ENCODE measurements at regions not wholly inside any gene's neighbourhood (a gene's known extent, or its start where the extent isn't known, plus 50 kb on each side); places are given as distances from the start of the nearest gene placed in this dataset.
"Not testable (repeated sequence)": the region's sequence is repeated elsewhere in the genome, so short reads cannot be mapped to it uniquely, and the experiment has no call there.

DNA sequence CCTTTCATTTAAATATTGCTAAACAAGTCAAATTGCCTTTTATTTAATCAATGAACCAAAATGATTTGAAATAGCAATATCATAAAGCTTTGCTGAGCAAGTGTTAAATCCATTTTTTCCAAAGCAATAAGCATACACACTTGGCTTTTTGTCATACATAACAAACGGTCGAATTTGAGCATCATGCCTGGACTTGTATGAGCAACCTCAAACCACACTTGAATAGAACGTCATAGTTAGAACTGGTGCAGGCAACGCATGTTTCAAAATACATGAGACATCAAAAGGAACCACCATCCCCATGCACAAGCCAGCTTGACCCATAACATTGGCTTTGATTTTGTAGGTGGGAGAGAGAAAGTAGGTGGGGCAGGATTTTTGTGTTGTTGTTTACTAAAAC is 812.3 kb upstream of the FRG1 start:
- no peak for DNase-seq

DNA sequence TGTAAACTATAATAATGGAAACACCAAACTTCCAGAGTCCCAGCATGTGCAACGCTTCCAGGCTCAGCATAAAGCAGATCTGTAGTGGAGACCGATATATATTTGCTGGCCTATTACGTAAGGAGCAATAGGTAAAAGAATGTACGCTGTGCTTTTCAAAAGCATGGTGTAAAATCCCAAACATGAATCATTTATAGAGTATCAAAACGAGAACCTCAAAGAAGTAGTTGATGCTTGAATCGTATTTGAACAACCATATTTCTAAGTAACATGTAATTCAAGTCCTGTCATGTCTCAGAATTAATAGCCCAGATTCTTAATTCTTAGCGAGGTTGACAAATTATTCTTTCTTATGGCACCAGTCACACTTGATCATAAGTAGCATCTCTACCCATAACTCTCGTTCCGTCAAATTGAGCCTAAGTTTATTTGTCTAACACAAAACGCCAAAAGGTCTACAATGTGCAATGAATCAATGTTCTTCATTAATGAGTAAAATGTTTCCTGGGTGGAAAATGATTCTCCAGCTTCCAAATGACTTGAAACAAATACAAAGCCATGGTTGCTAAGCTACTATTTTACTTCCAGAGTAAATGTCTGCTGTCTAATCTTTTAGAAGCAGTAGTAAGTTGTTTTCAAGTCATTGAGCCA is 811.5 kb upstream of the FRG1 start:
- DNase-seq: no peak

DNA sequence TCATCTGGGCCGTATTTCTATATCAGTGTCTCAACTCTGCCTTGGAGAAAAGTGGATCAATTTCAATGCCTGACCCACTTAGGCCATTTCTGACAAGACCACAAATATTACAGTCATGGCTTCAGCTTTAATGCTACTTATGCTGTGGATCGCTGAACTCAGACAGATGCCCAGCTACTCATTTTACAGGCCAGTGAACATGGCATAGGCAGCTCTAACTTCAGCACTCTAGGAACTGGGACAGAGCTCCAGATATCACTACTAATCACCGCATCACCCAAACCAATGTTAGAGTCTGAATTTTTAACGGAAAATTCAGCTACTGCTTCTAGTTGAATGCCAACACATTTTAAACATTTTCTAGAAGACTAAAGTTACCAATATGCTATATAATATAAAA is 809.6 kb upstream of the FRG1 start:
- DNase-seq: no peak

DNA sequence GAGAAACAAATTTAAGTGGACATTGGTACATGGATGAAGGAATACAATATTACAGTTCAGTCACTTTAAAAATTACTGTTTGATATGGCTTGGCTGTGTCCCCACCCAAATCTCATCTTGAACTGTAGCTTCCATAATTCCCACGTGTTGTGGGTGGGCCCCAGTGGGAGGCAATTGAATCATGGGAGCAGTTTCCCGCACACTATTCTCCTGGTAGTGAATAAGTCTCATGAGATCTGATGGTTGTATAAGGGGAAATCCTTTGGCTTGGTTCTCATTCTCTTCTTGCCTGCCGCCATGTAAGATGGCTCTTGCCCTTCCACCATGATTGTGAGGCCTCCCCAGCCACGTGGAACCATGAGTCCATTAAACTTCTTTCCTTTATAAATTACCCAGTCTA is 804.2 kb upstream of the FRG1 start:
- no peak for DNase-seq

DNA sequence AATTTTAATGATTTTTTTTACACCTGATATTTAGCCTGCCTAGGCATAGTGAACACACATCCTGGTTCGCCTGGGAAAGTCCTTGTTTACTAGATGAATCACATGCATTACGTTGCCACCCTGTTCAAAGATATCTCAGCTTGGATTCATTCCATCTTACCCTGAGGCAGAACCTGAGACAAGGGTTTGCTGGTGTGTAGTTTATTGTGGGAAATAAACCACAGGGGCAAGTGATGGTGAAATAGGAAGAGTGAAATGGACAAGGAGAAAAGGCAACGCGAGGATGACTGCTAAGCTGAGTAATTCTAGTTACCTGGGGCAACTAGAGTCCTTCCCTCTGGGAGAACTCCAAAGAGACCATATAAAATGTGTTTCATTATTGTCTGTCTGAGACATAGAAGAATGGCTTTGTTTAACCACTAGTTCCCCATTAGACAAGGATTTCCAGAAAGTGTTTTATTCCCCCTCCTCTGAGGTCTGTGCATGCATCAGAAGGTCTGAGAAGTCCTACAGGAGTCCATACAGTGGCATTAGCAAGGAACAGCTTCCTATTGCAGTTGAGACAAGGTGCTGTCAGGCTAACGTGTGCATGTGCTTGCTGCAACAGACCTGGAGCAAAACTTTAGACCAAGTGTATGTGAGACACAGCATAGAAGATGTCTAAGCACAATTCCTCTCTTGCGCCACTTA is 797.3 kb upstream of the FRG1 start:
- no peak for DNase-seq

DNA sequence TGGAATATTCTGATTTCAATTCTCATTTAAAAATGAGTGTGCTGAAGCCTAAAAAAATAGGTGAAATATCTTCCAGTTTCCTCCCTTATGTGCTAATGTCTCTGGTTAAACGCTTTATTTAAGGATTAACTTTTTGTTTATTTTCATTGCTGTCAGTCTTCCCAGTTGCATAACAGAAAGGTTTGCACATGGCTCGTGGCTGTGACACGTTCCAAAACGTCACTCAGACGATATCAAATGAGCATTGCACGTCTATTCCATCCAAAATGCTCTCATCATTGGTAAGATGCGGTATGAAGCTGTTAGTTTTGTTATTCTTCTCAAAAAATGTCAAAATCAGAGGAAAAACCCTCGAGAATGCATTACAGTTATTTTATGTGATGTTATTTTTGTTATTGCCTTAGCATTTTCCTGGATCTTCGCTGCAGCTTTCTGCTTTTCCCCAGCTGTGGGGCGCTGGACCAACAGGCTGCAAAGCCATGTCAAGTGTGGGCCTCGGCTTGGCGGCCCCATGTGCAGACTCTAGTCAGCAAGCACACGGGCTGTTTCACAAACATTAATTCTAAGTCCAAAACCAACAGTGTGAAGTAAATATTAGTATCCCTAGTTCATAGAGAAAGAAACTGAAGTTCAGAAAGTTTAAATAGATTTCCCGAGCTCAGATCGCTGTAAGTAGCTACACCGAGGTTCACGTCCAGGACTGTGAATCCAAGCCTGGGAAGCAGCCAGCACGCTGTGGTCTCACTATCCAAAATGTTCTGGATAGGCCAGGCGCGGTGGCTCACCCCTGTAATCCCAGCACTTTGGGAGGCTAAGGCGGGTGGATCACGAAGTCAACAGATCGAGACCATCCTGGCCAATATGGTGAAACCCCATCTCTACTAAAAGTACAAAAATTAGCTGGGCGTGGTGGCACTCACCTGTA is 793.4 kb upstream of the FRG1 start:
- no peak for DNase-seq

DNA sequence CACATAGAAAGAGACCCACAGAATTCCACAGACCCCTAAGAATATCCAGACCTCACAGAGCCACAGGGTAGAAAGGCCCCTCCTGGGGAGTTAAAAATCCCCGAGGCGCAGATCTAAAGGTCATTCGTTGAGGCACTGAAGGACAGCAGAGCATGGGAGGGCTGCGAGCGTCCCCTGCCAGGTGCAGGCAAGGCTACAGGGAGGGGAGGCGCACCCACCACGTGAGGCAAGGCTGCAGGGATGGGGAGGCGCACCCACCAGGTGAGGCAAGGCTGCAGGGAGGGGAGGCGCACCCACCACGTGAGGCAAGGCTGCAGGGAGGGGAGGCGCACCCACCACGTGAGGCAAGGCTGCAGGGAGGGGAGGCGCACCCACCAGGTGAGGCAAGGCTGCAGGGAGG is 785.6 kb upstream of the FRG1 start:
- DNase-seq: not testable (repeated sequence)

DNA sequence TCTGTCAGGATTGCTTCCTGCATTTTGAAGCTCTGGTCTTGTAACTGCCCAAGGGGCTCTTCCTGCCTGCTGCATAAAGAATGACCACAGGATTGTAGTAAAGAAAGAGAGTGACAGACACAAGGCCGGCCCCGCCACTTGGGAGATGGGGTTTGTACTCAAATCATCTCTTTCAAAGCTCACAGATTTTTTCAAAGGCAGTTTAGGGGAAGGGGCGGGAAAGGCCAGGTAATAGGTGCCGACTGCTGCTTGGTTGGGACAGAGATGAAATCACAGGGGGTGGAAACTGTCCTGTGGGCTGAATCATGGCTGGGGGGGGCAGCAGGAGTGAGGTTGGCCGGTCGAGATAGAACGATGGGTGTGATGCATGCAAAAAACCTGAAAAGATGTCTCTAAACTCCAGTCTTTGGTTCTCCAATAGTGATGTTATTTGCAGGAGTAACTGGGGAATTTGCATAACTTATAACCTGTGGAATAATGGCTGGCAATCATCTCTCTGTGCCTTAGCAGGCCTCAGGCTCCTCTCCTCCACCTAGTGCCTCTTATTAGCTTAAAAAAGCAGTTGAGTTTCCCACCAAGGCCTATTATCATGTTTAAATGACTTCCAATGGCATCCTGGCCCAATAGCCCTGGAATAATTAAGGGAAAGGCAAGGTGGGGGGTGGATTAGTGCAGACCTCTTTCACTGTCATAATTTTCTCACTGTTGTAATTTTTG is 778.4 kb upstream of the FRG1 start:
- DNase-seq: no peak

DNA sequence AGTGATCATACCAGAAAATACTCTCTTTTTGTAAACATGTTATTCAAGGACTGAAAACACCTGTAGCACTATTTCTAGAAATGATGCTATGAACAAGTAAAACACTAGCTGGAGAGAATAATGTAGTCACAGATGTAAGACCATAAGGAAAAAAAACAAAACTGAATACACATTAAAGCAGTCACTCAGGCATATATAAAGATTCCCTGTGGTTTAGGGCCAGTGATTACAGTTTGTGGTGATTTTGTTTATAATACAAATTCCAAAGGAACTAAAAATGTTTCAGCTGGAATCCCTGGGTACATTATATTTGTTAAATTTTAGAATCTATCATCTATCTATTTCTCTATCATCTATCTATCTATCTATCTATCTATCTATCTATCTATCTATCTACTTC is 777.8 kb upstream of the FRG1 start:
- DNase-seq: no peak

DNA sequence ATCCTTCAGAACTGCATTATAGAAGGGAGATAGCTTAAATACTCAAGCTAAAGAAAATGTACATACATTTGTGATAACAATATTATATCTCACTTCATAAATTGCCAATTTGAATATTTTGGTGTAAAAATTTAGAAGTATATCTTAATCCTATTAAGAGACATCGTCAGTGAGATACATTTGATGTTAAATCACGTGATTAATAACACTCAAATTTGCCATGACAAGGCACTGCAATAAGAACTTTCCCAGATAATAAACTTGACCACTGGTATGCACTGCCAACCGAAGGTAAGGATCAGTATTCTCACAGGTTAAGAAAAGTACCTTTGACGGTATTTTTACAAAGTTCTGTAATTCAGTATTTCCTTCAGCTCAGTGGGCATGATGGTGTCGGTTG is 764.7 kb upstream of the FRG1 start:
- no peak for DNase-seq

DNA sequence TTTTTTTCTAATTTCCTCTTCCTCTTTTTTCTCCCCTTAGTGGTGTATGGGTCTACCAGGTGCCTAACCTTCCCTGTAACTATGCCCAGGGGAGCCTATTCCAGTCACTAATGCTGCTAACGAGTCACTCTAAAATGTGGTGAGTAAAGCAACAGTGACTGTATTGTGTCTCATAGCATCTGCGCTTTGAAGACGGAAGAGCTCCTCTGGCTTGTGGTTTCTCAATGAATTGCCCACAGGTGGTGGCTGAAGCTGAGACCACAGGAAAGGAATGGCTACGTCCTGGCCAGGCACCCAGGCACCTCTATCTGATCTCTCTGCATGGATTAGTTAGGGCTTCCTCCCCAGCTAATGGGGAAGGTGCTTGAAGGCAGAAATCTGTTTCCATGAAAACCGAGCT is 763.5 kb upstream of the FRG1 start:
- DNase-seq: no peak

DNA sequence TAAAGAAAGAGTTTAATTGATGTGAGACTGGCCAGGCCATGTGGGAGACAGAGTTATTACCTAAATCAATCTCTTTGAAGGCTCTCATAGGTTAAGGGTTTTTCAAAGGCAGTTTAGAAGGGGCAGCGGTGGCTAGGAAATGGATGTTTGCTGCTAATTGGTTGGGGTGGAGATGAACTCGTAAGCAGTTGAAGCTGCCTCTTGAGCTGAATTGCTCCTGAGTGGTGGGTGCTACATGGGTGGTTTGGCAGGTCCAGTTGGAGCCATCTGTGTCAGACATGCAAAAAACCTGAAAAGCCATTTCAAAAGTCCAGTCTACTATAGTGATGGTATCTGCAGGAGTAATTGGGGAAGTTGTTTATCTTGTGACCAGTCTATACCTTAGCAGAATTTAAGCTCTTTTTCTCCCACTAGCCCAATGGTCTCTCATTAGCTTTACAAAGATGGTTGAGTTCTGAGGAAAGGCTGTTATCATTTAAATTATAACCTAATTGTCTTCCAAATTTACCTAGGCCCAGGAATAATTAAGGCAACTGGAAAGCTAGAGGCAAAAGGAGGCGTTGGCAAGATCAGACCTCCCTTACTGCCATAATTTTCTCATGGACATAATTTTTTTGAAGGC is 762.4 kb upstream of the FRG1 start:
- no peak for DNase-seq

DNA sequence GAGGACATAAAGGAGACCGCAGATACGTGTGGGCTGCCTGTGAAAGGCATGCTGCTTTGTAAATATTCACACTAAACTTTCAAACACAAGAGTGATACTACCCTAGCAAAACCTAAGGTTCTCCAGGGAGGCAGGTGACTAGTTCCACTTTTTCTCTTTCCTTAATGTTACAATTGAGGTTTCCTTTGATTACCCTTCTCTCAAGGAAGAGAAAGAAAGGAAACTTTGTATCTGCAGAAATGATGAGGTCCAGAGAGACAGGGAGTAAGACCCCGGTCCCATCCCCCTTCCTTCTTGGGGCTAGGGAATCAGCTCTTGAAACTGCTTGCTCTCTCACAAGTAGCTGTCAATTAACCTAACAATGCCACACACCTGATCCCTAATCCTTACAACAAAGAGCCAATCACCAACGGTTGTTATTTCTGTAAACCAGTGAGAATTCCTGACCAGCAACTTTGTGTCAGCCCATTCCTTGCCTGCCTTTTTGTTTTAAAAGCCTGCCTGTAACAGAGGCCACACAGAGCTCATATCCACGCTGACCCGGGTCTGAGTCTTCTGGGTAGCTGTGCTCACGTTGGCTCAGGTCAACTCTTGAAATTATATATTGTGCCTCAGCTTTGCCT is 754.8 kb upstream of the FRG1 start:
- no peak for DNase-seq

DNA sequence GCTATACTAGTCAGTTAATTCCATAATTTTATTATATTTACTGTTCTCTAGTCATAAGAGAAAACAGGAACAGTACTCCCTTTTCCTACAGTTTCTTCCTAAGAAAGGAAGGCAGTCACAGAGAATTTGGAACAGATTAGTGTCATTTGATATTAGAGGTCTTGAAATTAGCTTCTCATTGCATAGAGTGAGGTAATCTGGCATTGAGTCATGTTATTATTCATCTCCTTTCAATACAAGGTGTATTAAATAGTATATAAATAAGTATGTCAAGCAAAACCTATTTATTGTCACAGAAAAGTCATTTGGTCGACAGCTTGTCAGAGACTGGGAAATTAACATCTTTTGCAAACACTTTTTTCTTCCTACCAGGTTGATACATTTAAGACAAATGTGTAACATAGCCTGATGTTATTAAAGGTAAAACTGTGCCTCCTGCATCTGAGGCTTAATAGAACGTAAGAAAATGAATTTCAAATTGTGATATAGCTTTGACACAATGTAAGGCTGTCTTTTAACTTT is 753.1 kb upstream of the FRG1 start:
- DNase-seq: no peak

DNA sequence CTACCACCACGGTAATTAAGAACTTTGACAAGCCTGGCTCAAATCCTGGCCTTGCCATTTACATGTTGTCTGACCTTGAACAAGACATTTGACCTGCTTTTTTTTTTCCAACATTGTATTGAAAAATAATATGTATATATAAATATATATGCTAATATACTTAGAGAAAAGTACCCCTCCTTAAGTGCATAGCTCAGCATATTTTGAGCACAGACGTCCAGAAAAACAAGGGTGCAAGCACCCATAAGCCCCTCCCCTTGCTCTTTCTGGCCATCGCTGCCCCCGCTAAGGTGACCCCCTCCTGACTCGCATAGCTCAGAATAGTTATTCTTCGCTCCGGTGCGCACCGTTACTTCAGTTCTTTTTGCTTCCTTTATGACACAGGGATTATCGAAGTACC is 742.0 kb upstream of the FRG1 start:
- no peak for DNase-seq

DNA sequence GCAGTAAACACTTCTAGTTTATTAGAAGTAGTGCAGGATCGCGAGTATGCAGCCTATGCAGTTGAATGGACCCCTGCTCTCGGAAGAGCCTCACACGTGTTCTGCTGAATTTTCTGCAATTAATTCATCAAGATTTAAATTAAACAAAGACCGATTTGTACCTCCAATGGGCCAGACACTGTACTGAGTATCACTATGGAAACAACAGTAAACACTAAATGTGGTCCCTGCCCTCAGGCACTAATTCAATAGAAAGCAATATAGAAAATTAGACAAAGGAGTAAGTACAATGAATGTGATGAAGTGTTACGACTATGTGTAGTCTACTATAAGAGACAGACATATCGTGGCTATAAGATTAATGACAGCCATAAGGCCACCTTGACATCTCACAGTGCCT is 740.3 kb upstream of the FRG1 start:
- peak; percentile 6 for DNase-seq

DNA sequence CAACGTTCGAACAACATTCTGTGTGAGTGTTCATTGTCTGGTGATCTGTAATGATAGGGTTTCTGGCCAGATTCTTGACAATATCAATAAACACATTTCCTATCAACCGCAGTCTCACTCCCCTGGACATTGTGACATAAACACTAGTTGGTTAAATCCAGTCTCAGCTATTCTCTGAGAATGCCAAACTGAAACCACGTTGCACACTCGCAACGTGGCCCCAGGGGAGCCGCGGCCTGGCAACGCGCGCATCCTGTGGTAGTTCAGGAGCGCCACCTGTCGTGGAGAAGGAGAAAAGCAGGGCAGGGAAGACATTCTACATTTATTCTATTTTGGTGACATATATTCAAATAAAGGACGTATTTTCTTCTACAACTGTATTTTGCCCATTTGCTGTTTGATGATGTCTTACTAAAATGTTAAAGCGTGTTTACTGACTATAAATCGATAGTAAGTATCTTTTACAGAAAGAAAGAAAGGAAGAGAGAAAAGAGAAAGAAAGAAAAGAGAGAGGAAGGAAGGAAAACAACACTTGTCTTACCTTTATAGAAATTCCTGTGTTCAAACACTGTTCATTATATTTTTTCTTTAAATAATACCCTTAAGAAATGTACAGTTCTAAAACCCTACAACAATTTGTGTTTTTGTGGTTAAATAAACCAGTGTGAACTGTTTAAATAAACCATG is 738.3 kb upstream of the FRG1 start:
- DNase-seq: peak; percentile 43

DNA sequence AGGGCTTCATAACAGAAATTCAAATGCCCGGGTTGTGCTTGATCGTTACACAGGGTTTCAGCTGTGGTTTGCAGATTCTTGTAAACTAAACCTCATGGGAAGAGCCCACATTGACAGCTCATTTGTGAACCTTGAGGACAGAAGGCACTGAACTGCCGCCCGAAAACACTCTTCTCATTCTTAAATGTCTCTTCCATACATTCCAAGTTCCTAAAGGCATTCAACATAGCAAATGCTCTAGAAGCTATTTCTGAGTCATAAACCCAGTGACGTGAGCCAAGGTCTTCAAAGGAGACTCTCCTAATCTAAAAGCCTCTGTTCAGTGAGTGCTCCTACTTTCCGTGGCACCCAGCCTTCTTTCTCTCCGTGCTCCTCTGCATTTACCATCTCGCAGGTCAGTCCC is 737.8 kb upstream of the FRG1 start:
- no peak for DNase-seq

DNA sequence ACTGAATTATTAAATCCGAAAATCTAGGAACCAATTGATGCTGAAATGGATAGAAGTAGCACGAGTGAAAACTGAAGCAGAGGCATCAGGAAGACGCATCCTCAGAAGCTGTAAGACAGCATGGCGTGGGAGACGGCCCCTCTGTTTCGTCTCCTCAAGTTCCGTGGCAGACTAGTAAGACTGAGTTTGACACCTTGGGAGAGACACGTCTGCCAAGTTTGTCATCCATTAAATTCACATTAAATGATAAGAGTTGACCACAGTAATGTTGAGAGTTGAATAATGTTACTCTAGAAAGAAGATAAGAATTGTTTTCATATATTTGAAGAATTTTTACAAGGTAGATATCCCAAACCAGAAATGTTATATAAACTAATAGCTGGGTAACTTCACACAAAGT is 736.1 kb upstream of the FRG1 start:
- no peak for DNase-seq

DNA sequence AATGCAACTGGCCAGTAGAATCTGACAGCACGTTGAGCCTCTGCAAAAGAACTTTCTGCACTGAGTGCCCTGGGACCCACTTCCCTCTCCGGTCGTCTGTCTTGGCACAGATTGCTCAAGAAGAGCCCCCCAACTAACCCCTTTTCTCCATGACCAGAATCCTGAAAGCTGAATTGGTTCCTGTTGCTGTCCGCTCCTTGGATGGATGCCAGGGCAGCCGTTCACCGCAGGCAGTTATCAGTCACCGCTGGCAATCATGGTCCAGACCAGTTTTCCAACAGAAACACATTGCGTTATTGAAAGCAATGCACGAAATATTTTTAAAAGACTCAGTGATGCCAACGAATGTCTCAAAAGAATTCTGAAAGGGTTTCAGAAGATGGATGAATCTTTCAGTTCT is 733.7 kb upstream of the FRG1 start:
- no peak for DNase-seq

DNA sequence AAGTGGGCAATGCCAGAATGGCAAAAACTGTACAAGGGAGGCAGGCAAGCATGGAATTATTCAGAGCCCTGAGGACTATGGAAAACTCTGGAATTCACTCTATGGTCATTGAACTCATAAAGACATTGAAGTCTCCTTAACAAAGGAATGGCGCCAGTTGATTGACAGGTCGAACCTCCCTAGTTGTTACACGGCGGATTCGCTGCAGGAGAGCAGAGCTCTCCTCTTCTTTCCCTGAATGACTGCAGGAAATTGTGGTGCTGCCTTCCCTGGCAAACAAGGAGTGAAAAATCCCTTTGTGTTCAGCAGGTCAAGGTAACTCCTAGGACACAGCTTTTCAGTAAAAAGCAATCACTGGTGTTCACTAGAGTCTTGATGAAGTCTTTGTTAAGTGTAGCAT is 732.8 kb upstream of the FRG1 start:
- no peak for DNase-seq

DNA sequence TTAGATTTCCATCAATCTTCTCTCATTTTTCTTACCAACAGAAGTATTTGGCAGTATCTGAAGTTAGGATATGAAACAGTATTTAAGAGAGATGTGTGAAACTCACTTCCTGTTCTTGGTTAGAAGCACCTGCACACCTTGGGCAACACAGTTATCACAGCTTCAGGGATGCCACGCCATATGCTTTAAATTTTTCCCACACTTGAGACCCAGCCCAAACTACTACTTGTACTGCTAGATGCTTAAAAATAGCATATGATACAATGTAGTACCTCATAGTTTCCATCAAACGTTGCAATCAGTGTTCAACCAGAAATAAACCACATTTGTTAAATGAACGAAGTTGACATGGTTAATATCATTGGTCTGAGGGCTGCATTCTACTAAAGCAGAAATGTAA is 725.1 kb upstream of the FRG1 start:
- DNase-seq: no peak

Data from NCI-H510A treated with DMSO at 0.1 percent for 48 hours (cell line).